ENCODE measurements at regions not wholly inside any gene's neighbourhood (a gene's known extent, or its start where the extent isn't known, plus 50 kb on each side); places are given as distances from the start of the nearest gene placed in this dataset.

- TF ChIP-seq ZKSCAN1 (IDR thresholded peaks at IDR 0.05; ENCODE audit: low read depth, low read length) (no peak), HIVEP1 (CRISPR knock-in tag; IDR thresholded peaks at IDR 0.05) (no peak), PHF8 (IDR thresholded peaks at IDR 0.05; ENCODE audit: borderline replicate concordance, low read length) (no peak), ZNF274 (IDR thresholded peaks at IDR 0.05; ENCODE audit: borderline replicate concordance, low read depth, low read length) (no peak), SIN3A (IDR thresholded peaks at IDR 0.05; ENCODE audit: borderline replicate concordance in 2 of 2, control insufficient read depth in 1 of 2, low read depth in 2 of 2, low read length in 2 of 2) (no peak), WHSC1 (IDR thresholded peaks at IDR 0.05; ENCODE audit: low read length) (no peak), PHB2 (IDR thresholded peaks at IDR 0.05; ENCODE audit: low read depth) (no peak), ZEB2 (IDR thresholded peaks at IDR 0.05) (no peak), FOXK1 (CRISPR knock-in tag; IDR thresholded peaks at IDR 0.05; ENCODE audit: borderline replicate concordance) (no peak)
- TF ChIP-seq, protein P1, sequence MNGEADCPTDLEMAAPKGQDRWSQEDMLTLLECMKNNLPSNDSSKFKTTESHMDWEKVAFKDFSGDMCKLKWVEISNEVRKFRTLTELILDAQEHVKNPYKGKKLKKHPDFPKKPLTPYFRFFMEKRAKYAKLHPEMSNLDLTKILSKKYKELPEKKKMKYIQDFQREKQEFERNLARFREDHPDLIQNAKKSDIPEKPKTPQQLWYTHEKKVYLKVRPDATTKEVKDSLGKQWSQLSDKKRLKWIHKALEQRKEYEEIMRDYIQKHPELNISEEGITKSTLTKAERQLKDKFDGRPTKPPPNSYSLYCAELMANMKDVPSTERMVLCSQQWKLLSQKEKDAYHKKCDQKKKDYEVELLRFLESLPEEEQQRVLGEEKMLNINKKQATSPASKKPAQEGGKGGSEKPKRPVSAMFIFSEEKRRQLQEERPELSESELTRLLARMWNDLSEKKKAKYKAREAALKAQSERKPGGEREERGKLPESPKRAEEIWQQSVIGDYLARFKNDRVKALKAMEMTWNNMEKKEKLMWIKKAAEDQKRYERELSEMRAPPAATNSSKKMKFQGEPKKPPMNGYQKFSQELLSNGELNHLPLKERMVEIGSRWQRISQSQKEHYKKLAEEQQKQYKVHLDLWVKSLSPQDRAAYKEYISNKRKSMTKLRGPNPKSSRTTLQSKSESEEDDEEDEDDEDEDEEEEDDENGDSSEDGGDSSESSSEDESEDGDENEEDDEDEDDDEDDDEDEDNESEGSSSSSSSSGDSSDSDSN (IDR thresholded peaks at IDR 0.05; ENCODE audit: borderline replicate concordance in 1 of 2, low read depth in 2 of 2, low read length in 2 of 2) = no peak
- TF ChIP-seq, protein P2, sequence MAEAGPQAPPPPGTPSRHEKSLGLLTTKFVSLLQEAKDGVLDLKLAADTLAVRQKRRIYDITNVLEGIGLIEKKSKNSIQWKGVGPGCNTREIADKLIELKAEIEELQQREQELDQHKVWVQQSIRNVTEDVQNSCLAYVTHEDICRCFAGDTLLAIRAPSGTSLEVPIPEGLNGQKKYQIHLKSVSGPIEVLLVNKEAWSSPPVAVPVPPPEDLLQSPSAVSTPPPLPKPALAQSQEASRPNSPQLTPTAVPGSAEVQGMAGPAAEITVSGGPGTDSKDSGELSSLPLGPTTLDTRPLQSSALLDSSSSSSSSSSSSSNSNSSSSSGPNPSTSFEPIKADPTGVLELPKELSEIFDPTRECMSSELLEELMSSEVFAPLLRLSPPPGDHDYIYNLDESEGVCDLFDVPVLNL (CRISPR knock-in tag; IDR thresholded peaks at IDR 0.05; ENCODE audit: low read depth) = no peak
- TF ChIP-seq, protein P3, sequence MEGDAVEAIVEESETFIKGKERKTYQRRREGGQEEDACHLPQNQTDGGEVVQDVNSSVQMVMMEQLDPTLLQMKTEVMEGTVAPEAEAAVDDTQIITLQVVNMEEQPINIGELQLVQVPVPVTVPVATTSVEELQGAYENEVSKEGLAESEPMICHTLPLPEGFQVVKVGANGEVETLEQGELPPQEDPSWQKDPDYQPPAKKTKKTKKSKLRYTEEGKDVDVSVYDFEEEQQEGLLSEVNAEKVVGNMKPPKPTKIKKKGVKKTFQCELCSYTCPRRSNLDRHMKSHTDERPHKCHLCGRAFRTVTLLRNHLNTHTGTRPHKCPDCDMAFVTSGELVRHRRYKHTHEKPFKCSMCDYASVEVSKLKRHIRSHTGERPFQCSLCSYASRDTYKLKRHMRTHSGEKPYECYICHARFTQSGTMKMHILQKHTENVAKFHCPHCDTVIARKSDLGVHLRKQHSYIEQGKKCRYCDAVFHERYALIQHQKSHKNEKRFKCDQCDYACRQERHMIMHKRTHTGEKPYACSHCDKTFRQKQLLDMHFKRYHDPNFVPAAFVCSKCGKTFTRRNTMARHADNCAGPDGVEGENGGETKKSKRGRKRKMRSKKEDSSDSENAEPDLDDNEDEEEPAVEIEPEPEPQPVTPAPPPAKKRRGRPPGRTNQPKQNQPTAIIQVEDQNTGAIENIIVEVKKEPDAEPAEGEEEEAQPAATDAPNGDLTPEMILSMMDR (IDR thresholded peaks at IDR 0.05 in 2 of 3, conservative IDR thresholded peaks at IDR 0.05 in 1 of 3; ENCODE audit: insufficient read depth in 2 of 3, low read depth in 1 of 3, low read length in 3 of 3) = no peak
Observed at GRCh38 chr13:100767192-100767591, 92.6 kb upstream of the TMTC4 start.
